Calu3 (cell line): ENCODE measurements at regions not wholly inside any gene's neighbourhood (a gene's known extent, or its start where the extent isn't known, plus 50 kb on each side); places are given as distances from the start of the nearest gene placed in this dataset.

ENCODE experiments used
- BruUV-seq: library from RNA; stranded (reverse); fragments of 400-500 nt; replicated peaks from 2 replicates; lab custom pipeline; 2021; lab: Mats Ljungman, UMichigan
- CTCF ChIA-PET: fragments of 300-600 bp; sonication (Branson Sonifier 250); formaldehyde crosslinking; loops from one replicate; lab custom pipeline; 2022; ENCODE audit warnings: antibody characterized with exemption; lab: Charles Lee
- DNase-seq: peaks from one replicate; pipeline ENCODE4 v3.0.0; 2022
- H3K27ac Mint-ChIP-seq: one replicate; pipeline ENCODE4 v1.8.0; 2022; ENCODE audit warnings: mixed read lengths; ENCODE audit not compliant: unreplicated experiment
- H3K27me3 Mint-ChIP-seq: one replicate; pipeline ENCODE4 v1.8.0; 2022; ENCODE audit warnings: mixed read lengths; ENCODE audit not compliant: unreplicated experiment
- H3K36me3 Mint-ChIP-seq: one replicate; pipeline ENCODE4 v1.8.0; 2022; ENCODE audit warnings: mild to moderate bottlenecking, moderate library complexity, mixed read lengths; ENCODE audit not compliant: insufficient read depth, unreplicated experiment
- H3K4me1 Mint-ChIP-seq: one replicate; pipeline ENCODE4 v1.8.0; 2022; ENCODE audit warnings: mild to moderate bottlenecking, low read depth, mixed read lengths; ENCODE audit not compliant: unreplicated experiment
- H3K4me3 Mint-ChIP-seq: one replicate; pipeline ENCODE4 v1.8.0; 2022; ENCODE audit warnings: mild to moderate bottlenecking, low read depth, moderate library complexity, mixed read lengths; ENCODE audit not compliant: unreplicated experiment
- H3K9me3 Mint-ChIP-seq: one replicate; pipeline ENCODE4 v1.8.0; 2022; ENCODE audit warnings: low read depth, mixed read lengths; ENCODE audit not compliant: unreplicated experiment
- intact Hi-C: fragments of 100-400 bp; cut with micrococcal nuclease; formaldehyde crosslinking; loops from one replicate; pipeline ENCODE4 v1.10.0; 2022; ENCODE audit not compliant: unreplicated experiment
- TF ChIP-seq, protein P1 (sequence below): fragments of 200-600 bp; IDR thresholded peaks from one replicate; pipeline ENCODE4 v1.8.0; 2022; ENCODE audit warnings: antibody characterized with exemption; ENCODE audit not compliant: unreplicated experiment

- Mint-ChIP-seq H3K9me3 (no peaks in the 10 kb centered on the region), H3K36me3 (no peaks in the 10 kb centered on the region), H3K4me1 (no peaks in the 10 kb centered on the region), H3K27ac (no peak overlapping the region), H3K4me3 (no peak overlapping the region), H3K27me3 (no peaks in the 10 kb centered on the region)
- BruUV-seq, result no TSS peak
- intact Hi-C loops, result no loop called here
- DNase-seq, result no peak
- CTCF ChIA-PET, result no interaction called here
- TF ChIP-seq, protein P1, sequence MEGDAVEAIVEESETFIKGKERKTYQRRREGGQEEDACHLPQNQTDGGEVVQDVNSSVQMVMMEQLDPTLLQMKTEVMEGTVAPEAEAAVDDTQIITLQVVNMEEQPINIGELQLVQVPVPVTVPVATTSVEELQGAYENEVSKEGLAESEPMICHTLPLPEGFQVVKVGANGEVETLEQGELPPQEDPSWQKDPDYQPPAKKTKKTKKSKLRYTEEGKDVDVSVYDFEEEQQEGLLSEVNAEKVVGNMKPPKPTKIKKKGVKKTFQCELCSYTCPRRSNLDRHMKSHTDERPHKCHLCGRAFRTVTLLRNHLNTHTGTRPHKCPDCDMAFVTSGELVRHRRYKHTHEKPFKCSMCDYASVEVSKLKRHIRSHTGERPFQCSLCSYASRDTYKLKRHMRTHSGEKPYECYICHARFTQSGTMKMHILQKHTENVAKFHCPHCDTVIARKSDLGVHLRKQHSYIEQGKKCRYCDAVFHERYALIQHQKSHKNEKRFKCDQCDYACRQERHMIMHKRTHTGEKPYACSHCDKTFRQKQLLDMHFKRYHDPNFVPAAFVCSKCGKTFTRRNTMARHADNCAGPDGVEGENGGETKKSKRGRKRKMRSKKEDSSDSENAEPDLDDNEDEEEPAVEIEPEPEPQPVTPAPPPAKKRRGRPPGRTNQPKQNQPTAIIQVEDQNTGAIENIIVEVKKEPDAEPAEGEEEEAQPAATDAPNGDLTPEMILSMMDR, result no peak
Measured at GRCh38 chr4:120225527-120225926, 158.9 kb upstream of the MAD2L1 start.

GRCh38 chr4:120218981-120219380, 152.3 kb upstream of the MAD2L1 start:
- H3K9me3 Mint-ChIP-seq, result no peaks in the 10 kb centered on the region
- no peaks in the 10 kb centered on the region for H3K36me3 Mint-ChIP-seq
- CTCF ChIA-PET, result no interaction called here
- TF ChIP-seq, protein P1, result no peak
- BruUV-seq, result no TSS peak
- intact Hi-C loops, result no loop called here
- H3K4me3 Mint-ChIP-seq, result no peak overlapping the region
- H3K4me1 Mint-ChIP-seq, result no peaks in the 10 kb centered on the region
- no peaks in the 10 kb centered on the region for H3K27me3 Mint-ChIP-seq
- DNase-seq, result no peak
- H3K27ac Mint-ChIP-seq, result no peak overlapping the region

- no TSS peak for BruUV-seq
Measured at GRCh38 chr4:120215350-120215749, 148.7 kb upstream of the MAD2L1 start.

DNA sequence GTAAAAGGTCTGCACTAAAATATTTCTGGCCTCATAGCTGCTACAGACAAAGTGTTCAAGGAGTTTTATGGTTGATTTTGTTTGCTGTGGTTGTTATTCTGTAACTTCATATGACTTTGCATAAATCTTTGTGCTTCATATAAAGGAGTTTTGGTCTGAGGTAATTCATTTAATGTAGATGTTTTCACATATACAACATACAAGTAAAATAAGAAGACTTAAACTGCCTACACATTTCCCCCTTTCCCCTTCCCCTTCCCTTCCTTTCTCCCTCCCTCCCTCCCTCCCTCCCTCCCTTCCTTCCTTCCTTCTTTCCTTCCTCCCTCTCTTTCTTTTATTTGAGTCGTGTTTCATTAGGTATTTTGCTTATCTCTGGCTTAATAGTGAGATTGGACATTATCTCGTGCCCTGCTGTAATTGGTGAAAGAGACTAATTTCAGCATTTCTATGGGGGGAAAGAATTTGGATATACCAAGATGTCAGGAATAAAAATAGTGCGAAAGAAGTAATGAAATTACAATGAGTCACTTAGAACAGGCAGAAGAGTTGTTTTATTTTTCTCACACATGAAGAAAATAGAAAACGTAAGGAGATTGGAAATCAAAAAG, 144.9 kb upstream of the MAD2L1 start:
- H3K27me3 Mint-ChIP-seq, result no peaks in the 10 kb centered on the region
- H3K9me3 Mint-ChIP-seq, result peaks cover 3% of the 10 kb centered on the region
- DNase-seq, result no peak
- intact Hi-C loops, result no loop called here
- H3K36me3 Mint-ChIP-seq, result no peaks in the 10 kb centered on the region
- no peaks in the 10 kb centered on the region for H3K4me1 Mint-ChIP-seq
- TF ChIP-seq, protein P1, result no peak
- no peak overlapping the region for H3K4me3 Mint-ChIP-seq
- CTCF ChIA-PET, result no interaction called here
- BruUV-seq, result no TSS peak
- H3K27ac Mint-ChIP-seq, result no peak overlapping the region

More at GRCh38 chr4:120215350-120215749, 148.7 kb upstream of the MAD2L1 start:
- TF ChIP-seq, protein P1, result no peak
- no peak overlapping the region for H3K27ac Mint-ChIP-seq
- no peaks in the 10 kb centered on the region for H3K36me3 Mint-ChIP-seq
- intact Hi-C loops, result no loop called here
- no peaks in the 10 kb centered on the region for H3K4me1 Mint-ChIP-seq
- no peak for DNase-seq
- CTCF ChIA-PET, result no interaction called here
- H3K9me3 Mint-ChIP-seq, result no peaks in the 10 kb centered on the region
- no peaks in the 10 kb centered on the region for H3K27me3 Mint-ChIP-seq
- H3K4me3 Mint-ChIP-seq, result no peak overlapping the region
